Endodermal cell (in vitro differentiated cells): ENCODE measurements at regions not wholly inside any gene's neighbourhood (a gene's known extent, or its start where the extent isn't known, plus 50 kb on each side); places are given as distances from the start of the nearest gene placed in this dataset.

Experiments
- DNase-seq: peaks from one replicate; pipeline ENCODE4 v3.0.0-alpha.2; 2017
- H3K27ac ChIP-seq: 2 replicates; pipeline ENCODE4 v1.5.1; 2013; ENCODE audit warnings: mild to moderate bottlenecking, low read depth, low read length, moderate library complexity
- H3K27me3 ChIP-seq: 2 replicates; pipeline ENCODE4 v1.6.1; 2013; ENCODE audit warnings: mild to moderate bottlenecking, low read length, moderate library complexity; ENCODE audit not compliant: insufficient read depth, control insufficient read depth, poor library complexity, severe bottlenecking
- H3K36me3 ChIP-seq: 2 replicates; pipeline ENCODE4 v1.7.0; 2013; ENCODE audit warnings: mild to moderate bottlenecking, low read length, moderate library complexity; ENCODE audit not compliant: control insufficient read depth, insufficient read depth
- H3K4me1 ChIP-seq: one replicate; pipeline ENCODE4 v1.7.0; 2013; ENCODE audit warnings: low read length; ENCODE audit not compliant: control insufficient read depth, insufficient read depth
- H3K4me3 ChIP-seq: 2 replicates; pipeline ENCODE4 v1.5.1; 2013; ENCODE audit warnings: mild to moderate bottlenecking, low read length, moderate library complexity
- H3K9ac ChIP-seq: 2 replicates; pipeline ENCODE4 v1.6.1; 2013; ENCODE audit warnings: mild to moderate bottlenecking, low read length, moderate library complexity; ENCODE audit not compliant: poor library complexity, severe bottlenecking; ENCODE audit errors: extremely low read depth
- H3K9me3 ChIP-seq: 2 replicates; pipeline ENCODE4 v1.6.1; 2013; ENCODE audit warnings: mild to moderate bottlenecking, low read length, moderate library complexity; ENCODE audit not compliant: control insufficient read depth
- H3K27ac Mint-ChIP-seq: 2 replicates; pipeline ENCODE4 v1.8.0; 2020; ENCODE audit warnings: mixed read lengths
- H3K27me3 Mint-ChIP-seq: 2 replicates; pipeline ENCODE4 v1.8.0; 2021; ENCODE audit warnings: mild to moderate bottlenecking, mixed read lengths; ENCODE audit not compliant: insufficient read depth
- H3K36me3 Mint-ChIP-seq: 2 replicates; pipeline ENCODE4 v1.8.0; 2020; ENCODE audit warnings: low read depth, mixed read lengths
- H3K4me1 Mint-ChIP-seq: 2 replicates; pipeline ENCODE4 v1.8.0; 2020; ENCODE audit warnings: mixed read lengths
- H3K4me3 Mint-ChIP-seq: 2 replicates; pipeline ENCODE4 v1.8.0; 2020; ENCODE audit warnings: mild to moderate bottlenecking, moderate library complexity, mixed read lengths
- H3K9me3 Mint-ChIP-seq: 2 replicates; pipeline ENCODE4 v1.8.0; 2020; ENCODE audit warnings: mild to moderate bottlenecking, mixed read lengths
- CTCF ChIP-seq: fragments of 200-600 bp; sonication (generic); conservative IDR thresholded peaks from 2 replicates; pipeline ENCODE4 v1.5.0; 2021; ENCODE audit warnings: antibody characterized with exemption, mild to moderate bottlenecking
- WGBS, 2 experiments: methylation state at CpG; one replicate each; pipeline versions ENCODE4 v1.1.5 to v1.1.7; 2013; ENCODE audit warnings: missing lambda C conversion rate in 2 of 2, mixed read lengths in 1 of 2; ENCODE audit not compliant: insufficient coverage in 1 of 2, insufficient read length in 1 of 2; 5-methylcytosine and 5-hydroxymethylcytosine counted together

- H3K9me3 Mint-ChIP-seq, result no peaks in the 10 kb centered on the region
- Histone ChIP-seq H3K36me3 (no peaks in the 10 kb centered on the region), H3K27me3 (no peaks in the 10 kb centered on the region), H3K4me3 (no peak overlapping the region), H3K9ac (no peak overlapping the region), H3K4me1 (no peaks in the 10 kb centered on the region), H3K27ac (no peak overlapping the region), H3K9me3 (no peaks in the 10 kb centered on the region)
- no peaks in the 10 kb centered on the region for H3K36me3 Mint-ChIP-seq
- no peaks in the 10 kb centered on the region for H3K4me1 Mint-ChIP-seq
- WGBS, 2 experiments, result 75 to 81% methylated on average over 2 of the region's 2 CpGs
- peak; percentile 3 for DNase-seq
- no peak overlapping the region for H3K4me3 Mint-ChIP-seq
- TF ChIP-seq CTCF, result no peak
- no peak overlapping the region for H3K27ac Mint-ChIP-seq
- H3K27me3 Mint-ChIP-seq, result no peaks in the 10 kb centered on the region
Measured at GRCh38 chr18:47389210-47389609, 137.8 kb upstream of the SKOR2 start.

GRCh38 chr18:47387864-47388263 is 136.4 kb upstream of the SKOR2 start:
- TF ChIP-seq CTCF, result no peak
- Histone ChIP-seq H3K36me3 (no peaks in the 10 kb centered on the region), H3K9ac (no peak overlapping the region), H3K4me3 (no peak overlapping the region), H3K9me3 (no peaks in the 10 kb centered on the region), H3K4me1 (no peaks in the 10 kb centered on the region), H3K27me3 (peaks cover 7% of the 10 kb centered on the region), H3K27ac (no peak overlapping the region)
- H3K36me3 Mint-ChIP-seq, result no peaks in the 10 kb centered on the region
- no peak for DNase-seq
- no peak overlapping the region for H3K27ac Mint-ChIP-seq
- no peaks in the 10 kb centered on the region for H3K9me3 Mint-ChIP-seq
- H3K27me3 Mint-ChIP-seq, result no peaks in the 10 kb centered on the region
- no peaks in the 10 kb centered on the region for H3K4me1 Mint-ChIP-seq
- no peak overlapping the region for H3K4me3 Mint-ChIP-seq

- Histone ChIP-seq H3K4me3 (no peak overlapping the region), H3K27ac (no peak overlapping the region), H3K9ac (no peak overlapping the region), H3K27me3 (peaks cover 27% of the 10 kb centered on the region), H3K4me1 (no peaks in the 10 kb centered on the region), H3K9me3 (no peaks in the 10 kb centered on the region), H3K36me3 (no peaks in the 10 kb centered on the region)
- no peak for DNase-seq
- Mint-ChIP-seq H3K36me3 (no peaks in the 10 kb centered on the region), H3K4me1 (peaks cover 4% of the 10 kb centered on the region), H3K27ac (no peak overlapping the region), H3K4me3 (no peak overlapping the region), H3K27me3 (peaks cover 19% of the 10 kb centered on the region), H3K9me3 (no peaks in the 10 kb centered on the region)
- 91% methylated on average over 1 of the region's 1 CpG; no CpG with 5 or more reads in 1 of the 2 experiments for WGBS, 2 experiments
- no peak for TF ChIP-seq CTCF
Measured at GRCh38 chr18:47383729-47384128, 132.3 kb upstream of the SKOR2 start.
